Loucy (cell line): ENCODE measurements at regions not wholly inside any gene's neighbourhood (a gene's known extent, or its start where the extent isn't known, plus 50 kb on each side); places are given as distances from the start of the nearest gene placed in this dataset.

ENCODE experiments used
- EZH2phosphoT487 ChIP-seq: fragments of 200-600 bp; IDR thresholded peaks from 2 replicates; pipeline ENCODE4 v1.6.1; 2018; ENCODE audit warnings: antibody characterized with exemption, mild to moderate bottlenecking, moderate library complexity, borderline replicate concordance
- TF ChIP-seq, protein P1 (sequence below): fragments of 200-600 bp; sonication (generic); conservative IDR thresholded peaks from 2 replicates; pipeline ENCODE4 v1.5.1; 2014; ENCODE audit warnings: mild to moderate bottlenecking, antibody characterized with exemption, low read length

DNA sequence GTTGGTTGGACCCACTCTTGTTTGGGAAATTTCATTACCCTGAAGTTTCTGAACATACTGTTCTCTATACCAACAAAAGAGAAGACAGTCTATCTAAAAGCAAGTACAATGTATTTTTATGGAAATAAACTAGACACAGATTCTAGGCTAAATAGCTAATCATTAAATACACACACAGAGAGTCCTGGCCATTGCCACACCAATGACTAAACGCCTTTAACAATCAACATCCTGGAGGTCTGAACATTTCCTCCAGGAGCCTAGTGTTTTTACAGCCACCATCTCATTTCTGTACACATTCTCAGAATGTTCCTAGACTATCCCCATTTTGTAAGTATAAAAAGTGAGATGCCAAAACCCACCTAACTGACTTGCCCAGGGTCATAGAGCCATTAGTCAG, 141.6 kb upstream of the RREB1 start:
- TF ChIP-seq, protein P1, sequence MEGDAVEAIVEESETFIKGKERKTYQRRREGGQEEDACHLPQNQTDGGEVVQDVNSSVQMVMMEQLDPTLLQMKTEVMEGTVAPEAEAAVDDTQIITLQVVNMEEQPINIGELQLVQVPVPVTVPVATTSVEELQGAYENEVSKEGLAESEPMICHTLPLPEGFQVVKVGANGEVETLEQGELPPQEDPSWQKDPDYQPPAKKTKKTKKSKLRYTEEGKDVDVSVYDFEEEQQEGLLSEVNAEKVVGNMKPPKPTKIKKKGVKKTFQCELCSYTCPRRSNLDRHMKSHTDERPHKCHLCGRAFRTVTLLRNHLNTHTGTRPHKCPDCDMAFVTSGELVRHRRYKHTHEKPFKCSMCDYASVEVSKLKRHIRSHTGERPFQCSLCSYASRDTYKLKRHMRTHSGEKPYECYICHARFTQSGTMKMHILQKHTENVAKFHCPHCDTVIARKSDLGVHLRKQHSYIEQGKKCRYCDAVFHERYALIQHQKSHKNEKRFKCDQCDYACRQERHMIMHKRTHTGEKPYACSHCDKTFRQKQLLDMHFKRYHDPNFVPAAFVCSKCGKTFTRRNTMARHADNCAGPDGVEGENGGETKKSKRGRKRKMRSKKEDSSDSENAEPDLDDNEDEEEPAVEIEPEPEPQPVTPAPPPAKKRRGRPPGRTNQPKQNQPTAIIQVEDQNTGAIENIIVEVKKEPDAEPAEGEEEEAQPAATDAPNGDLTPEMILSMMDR = no peak
- TF ChIP-seq EZH2phosphoT487 = no peak
